ENCODE measurements at regions not wholly inside any gene's neighbourhood (a gene's known extent, or its start where the extent isn't known, plus 50 kb on each side); places are given as distances from the start of the nearest gene placed in this dataset.

DNA sequence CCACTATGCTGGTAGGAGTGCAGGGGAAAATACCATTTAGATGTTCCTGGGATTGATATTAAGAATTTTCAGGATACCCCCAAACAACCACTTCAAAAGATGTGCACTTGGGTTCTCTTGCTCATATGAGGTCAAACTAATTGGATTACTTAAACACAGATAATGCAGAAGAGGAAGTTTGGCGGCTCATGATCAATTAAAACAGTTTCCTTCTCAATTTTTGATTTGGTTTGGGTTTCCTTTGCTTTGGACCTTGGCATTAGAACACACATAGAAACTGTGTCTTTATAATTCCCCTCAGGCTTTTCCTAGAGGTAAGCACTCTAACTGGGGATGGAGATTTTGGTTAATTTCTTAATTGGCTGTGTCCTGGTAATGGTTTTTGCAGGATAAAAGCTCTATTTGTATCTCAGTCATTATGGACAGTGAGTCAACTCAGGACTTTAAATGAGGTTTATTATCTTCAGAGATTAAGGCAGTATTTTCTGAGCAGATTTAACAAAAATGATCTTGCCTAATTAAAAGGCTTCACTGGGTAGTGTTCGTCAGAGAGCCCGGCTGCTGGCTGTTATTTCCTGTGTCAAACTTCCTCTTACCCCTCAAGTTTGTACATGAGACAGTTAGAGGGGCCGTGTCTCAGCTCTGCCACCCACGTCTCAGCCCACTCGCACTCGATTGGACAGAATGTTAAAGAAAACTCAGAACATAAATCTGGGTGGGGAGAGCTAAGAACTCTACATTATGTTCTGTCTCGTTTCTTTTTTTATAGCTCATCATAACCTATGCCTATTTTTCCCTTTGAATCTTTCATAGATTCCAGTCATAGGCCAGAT lies 50.3 kb upstream of the PREP start:
- Histone ChIP-seq H3K9me3 (ENCODE audit: control insufficient read depth in 4 of 4, insufficient read depth in 3 of 4, low read length in 3 of 4) (no peaks in the 10 kb centered on the region), H3K36me3 (ENCODE audit: control insufficient read depth in 4 of 4, insufficient read depth in 4 of 4, low read length in 4 of 4) (no peaks in the 10 kb centered on the region), H3K4me1 (ENCODE audit: control insufficient read depth in 5 of 5, insufficient read depth in 5 of 5, low read length in 5 of 5) (no peaks in the 10 kb centered on the region), H3K27me3 (ENCODE audit: control insufficient read depth in 3 of 3, insufficient read depth in 3 of 3, low read length in 2 of 3) (peaks cover 0 to 1% (median 0%) of the 10 kb centered on the region in 3 donors), H3K9ac (ENCODE audit: insufficient read depth in 1 of 2, low read length in 2 of 2) (no peak overlapping the region), H3K4me3 (no peak overlapping the region), H3K27ac (ENCODE audit: low read depth in 1 of 2, low read length in 1 of 2) (no peak overlapping the region)
- 22 to 40% methylated on average over 8 of the region's 8 CpGs for WGBS, 2 donors
- no peak for ATAC-seq (ENCODE audit: insufficient read depth, low FRiP score)
- DNase-seq, result no peak
- TF ChIP-seq, protein P1, sequence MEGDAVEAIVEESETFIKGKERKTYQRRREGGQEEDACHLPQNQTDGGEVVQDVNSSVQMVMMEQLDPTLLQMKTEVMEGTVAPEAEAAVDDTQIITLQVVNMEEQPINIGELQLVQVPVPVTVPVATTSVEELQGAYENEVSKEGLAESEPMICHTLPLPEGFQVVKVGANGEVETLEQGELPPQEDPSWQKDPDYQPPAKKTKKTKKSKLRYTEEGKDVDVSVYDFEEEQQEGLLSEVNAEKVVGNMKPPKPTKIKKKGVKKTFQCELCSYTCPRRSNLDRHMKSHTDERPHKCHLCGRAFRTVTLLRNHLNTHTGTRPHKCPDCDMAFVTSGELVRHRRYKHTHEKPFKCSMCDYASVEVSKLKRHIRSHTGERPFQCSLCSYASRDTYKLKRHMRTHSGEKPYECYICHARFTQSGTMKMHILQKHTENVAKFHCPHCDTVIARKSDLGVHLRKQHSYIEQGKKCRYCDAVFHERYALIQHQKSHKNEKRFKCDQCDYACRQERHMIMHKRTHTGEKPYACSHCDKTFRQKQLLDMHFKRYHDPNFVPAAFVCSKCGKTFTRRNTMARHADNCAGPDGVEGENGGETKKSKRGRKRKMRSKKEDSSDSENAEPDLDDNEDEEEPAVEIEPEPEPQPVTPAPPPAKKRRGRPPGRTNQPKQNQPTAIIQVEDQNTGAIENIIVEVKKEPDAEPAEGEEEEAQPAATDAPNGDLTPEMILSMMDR (IDR thresholded peaks at IDR 0.05; ENCODE audit: control extremely low read depth, extremely low read depth), result no peak
